ENCODE measurements at regions not wholly inside any gene's neighbourhood (a gene's known extent, or its start where the extent isn't known, plus 50 kb on each side); places are given as distances from the start of the nearest gene placed in this dataset.

- DNase-seq (ENCODE audit: low read depth): no peak
Measured at GRCh38 chr2:128726236-128726635, 407.6 kb upstream of the HS6ST1 start.

- no peak for DNase-seq (ENCODE audit: low read depth)
Measured at GRCh38 chr2:128726911-128727310, 408.2 kb upstream of the HS6ST1 start.

- no peak for DNase-seq (ENCODE audit: low read depth)
Measured at GRCh38 chr2:128727404-128727803, 408.7 kb upstream of the HS6ST1 start.

GRCh38 chr2:128727914-128728313, 409.2 kb upstream of the HS6ST1 start:
- no peak for DNase-seq (ENCODE audit: low read depth)

GRCh38 chr2:128729051-128729450, 410.4 kb upstream of the HS6ST1 start:
- DNase-seq (ENCODE audit: low read depth): no peak

GRCh38 chr2:128731994-128732650, 413.5 kb upstream of the HS6ST1 start:
- DNase-seq (ENCODE audit: low read depth): no peak

- DNase-seq (ENCODE audit: low read depth): no peak
Measured at GRCh38 chr2:128732976-128733431, 414.3 kb upstream of the HS6ST1 start.

GRCh38 chr2:128733450-128733849, 414.8 kb upstream of the HS6ST1 start:
- DNase-seq (ENCODE audit: low read depth): no peak

GRCh38 chr2:128734521-128735295, 416.0 kb upstream of the HS6ST1 start:
- no peak for DNase-seq (ENCODE audit: low read depth)

GRCh38 chr2:128735296-128735960, 416.8 kb upstream of the HS6ST1 start:
- no peak for DNase-seq (ENCODE audit: low read depth)

- no peak for DNase-seq (ENCODE audit: low read depth)
Measured at GRCh38 chr2:128736046-128736688, 417.5 kb upstream of the HS6ST1 start.

GRCh38 chr2:128736689-128737545, 418.2 kb upstream of the HS6ST1 start:
- DNase-seq (ENCODE audit: low read depth): peak; percentile 35

GRCh38 chr2:128737546-128737826, 418.8 kb upstream of the HS6ST1 start:
- no peak for DNase-seq (ENCODE audit: low read depth)

GRCh38 chr2:128738446-128739110, 419.9 kb upstream of the HS6ST1 start:
- no peak for DNase-seq (ENCODE audit: low read depth)

- no peak for DNase-seq (ENCODE audit: low read depth)
Measured at GRCh38 chr2:128742467-128742866, 423.8 kb upstream of the HS6ST1 start.

GRCh38 chr2:128745946-128746345, 427.3 kb upstream of the HS6ST1 start:
- no peak for DNase-seq (ENCODE audit: low read depth)

GRCh38 chr2:128746356-128746755, 427.7 kb upstream of the HS6ST1 start:
- no peak for DNase-seq (ENCODE audit: low read depth)

GRCh38 chr2:128748336-128748735, 429.7 kb upstream of the HS6ST1 start:
- DNase-seq (ENCODE audit: low read depth): no peak

- DNase-seq (ENCODE audit: low read depth): no peak
Measured at GRCh38 chr2:128748835-128749605, 430.4 kb upstream of the HS6ST1 start.

All from stimulated activated CD8-positive, alpha-beta memory T cell treated with anti-CD3 and anti-CD28 coated beads, Interleukin-4, amount 100 ng/mL, for 24 hours (primary cell).